ENCODE measurements at regions not wholly inside any gene's neighbourhood (a gene's known extent, or its start where the extent isn't known, plus 50 kb on each side); places are given as distances from the start of the nearest gene placed in this dataset.

DNA sequence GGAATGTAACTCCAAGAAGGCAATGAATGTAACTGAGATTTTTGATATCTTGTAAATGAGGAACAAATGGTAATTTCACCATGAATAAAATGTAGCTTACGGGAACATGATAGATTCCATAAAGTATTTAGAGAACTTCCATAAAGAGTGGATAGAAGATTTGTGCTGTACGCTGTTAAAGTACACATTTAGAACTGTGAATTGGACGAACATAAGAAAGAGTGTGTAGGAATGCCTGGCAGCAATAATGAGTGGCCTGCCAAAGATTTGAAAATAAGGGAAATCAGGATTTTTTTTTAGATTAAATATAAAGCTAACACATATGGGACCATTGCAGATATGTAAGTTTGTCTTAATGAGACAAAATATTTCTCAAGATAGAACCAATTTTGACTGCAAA lies 1153.3 kb upstream of the EYS start:
- POLR2A ChIA-PET, result no interaction called here
- CTCF ChIA-PET, result no interaction called here
- Histone ChIP-seq H3K4me3 (ENCODE audit: low read depth, low read length) (no peak overlapping the region), H3K27me3 (ENCODE audit: control insufficient read depth, insufficient read depth, low read length) (no peaks in the 10 kb centered on the region), H3K36me3 (ENCODE audit: control insufficient read depth, insufficient read depth, low read length) (no peaks in the 10 kb centered on the region)
- no peak for DNase-seq (ENCODE audit: low read depth)
- TF ChIP-seq CTCF (IDR thresholded peaks at IDR 0.05; ENCODE audit: insufficient read depth, low read depth, low read length), result no peak

- Histone ChIP-seq H3K4me3 (ENCODE audit: low read depth, low read length) (no peak overlapping the region), H3K27me3 (ENCODE audit: control insufficient read depth, insufficient read depth, low read length) (no peaks in the 10 kb centered on the region), H3K36me3 (ENCODE audit: control insufficient read depth, insufficient read depth, low read length) (no peaks in the 10 kb centered on the region)
- CTCF ChIA-PET, result no interaction called here
- DNase-seq (ENCODE audit: low read depth), result no peak
- TF ChIP-seq CTCF (IDR thresholded peaks at IDR 0.05; ENCODE audit: insufficient read depth, low read depth, low read length), result no peak
- POLR2A ChIA-PET, result no interaction called here
These were observed 1151.2 kb upstream of the EYS start for GRCh38 chr6:66858196-66858595.

DNA sequence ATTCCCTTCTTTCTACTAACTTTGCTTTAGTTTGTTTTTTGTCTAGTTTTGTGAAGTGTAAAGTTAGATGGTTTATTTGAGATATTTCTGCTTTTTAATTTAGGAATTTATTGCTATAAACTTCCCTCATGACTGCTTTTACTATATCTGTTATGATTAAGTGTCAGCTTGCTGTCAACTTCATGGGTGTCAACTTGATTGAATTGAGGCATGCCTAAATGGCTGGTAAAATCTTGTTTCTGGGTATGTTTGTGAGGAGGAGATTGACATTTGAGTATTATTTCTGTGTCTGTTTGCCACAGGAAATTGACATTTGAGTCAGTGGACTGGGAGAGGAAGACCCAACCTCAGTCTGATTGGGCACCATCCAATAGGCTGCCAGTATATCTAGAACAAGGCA lies 1147.0 kb upstream of the EYS start:
- no peak for DNase-seq (ENCODE audit: low read depth)
- H3K27me3 ChIP-seq (ENCODE audit: control insufficient read depth, insufficient read depth, low read length), result no peaks in the 10 kb centered on the region
- TF ChIP-seq CTCF (IDR thresholded peaks at IDR 0.05; ENCODE audit: insufficient read depth, low read depth, low read length), result no peak
- H3K36me3 ChIP-seq (ENCODE audit: control insufficient read depth, insufficient read depth, low read length), result no peaks in the 10 kb centered on the region
- ChIA-PET POLR2A (no interaction called here), CTCF (no interaction called here)
- no peak overlapping the region for H3K4me3 ChIP-seq (ENCODE audit: low read depth, low read length)

DNA sequence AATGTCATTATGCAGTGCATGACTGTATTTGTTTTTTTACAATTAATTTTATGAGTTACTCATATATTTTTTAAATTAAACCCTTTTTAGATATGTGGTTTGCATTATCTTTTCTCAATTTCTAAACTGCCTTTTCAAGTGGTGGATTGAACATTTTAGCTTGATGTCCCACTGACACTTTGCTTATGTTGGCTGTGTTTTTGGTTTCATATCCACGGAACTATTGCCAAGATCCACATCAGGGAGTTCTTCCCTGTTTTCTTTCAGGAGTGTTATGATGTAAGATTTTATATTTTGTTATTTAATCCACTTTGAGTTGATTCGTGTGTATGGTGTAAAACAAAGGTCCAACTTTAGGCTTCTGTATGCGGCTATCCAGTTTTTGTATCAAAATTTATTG lies 1144.9 kb upstream of the EYS start:
- Histone ChIP-seq H3K36me3 (ENCODE audit: control insufficient read depth, insufficient read depth, low read length) (no peaks in the 10 kb centered on the region), H3K4me3 (ENCODE audit: low read depth, low read length) (no peak overlapping the region), H3K27me3 (ENCODE audit: control insufficient read depth, insufficient read depth, low read length) (no peaks in the 10 kb centered on the region)
- DNase-seq (ENCODE audit: low read depth), result no peak
- CTCF ChIA-PET, result no interaction called here
- POLR2A ChIA-PET, result no interaction called here
- no peak for TF ChIP-seq CTCF (IDR thresholded peaks at IDR 0.05; ENCODE audit: insufficient read depth, low read depth, low read length)

- no peak for DNase-seq (ENCODE audit: low read depth)
- TF ChIP-seq CTCF (IDR thresholded peaks at IDR 0.05; ENCODE audit: insufficient read depth, low read depth, low read length), result no peak
- H3K4me3 ChIP-seq (ENCODE audit: low read depth, low read length), result no peak overlapping the region
- POLR2A ChIA-PET, result no interaction called here
- no peaks in the 10 kb centered on the region for H3K27me3 ChIP-seq (ENCODE audit: control insufficient read depth, insufficient read depth, low read length)
- no peaks in the 10 kb centered on the region for H3K36me3 ChIP-seq (ENCODE audit: control insufficient read depth, insufficient read depth, low read length)
- CTCF ChIA-PET, result no interaction called here
These were observed 1142.8 kb upstream of the EYS start for GRCh38 chr6:66849843-66850242.
